Pulmonary artery endothelial cell (primary cell): ENCODE measurements at regions not wholly inside any gene's neighbourhood (a gene's known extent, or its start where the extent isn't known, plus 50 kb on each side); places are given as distances from the start of the nearest gene placed in this dataset.
"Not testable (repeated sequence)": the region's sequence is repeated elsewhere in the genome, so short reads cannot be mapped to it uniquely, and the experiment has no call there.

Experiments used
- DNase-seq: peaks from one replicate; pipeline ENCODE4 v3.0.0-alpha.2; 2011; ENCODE audit warnings: low read depth, low spot score

GRCh38 chr6:119501798-119502483 is 152.4 kb upstream of the MAN1A1 start:
- no peak for DNase-seq

- DNase-seq: no peak
Observed at GRCh38 chr6:119499797-119500196, 150.2 kb upstream of the MAN1A1 start.

- no peak for DNase-seq
Observed at GRCh38 chr6:119497988-119498727, 148.6 kb upstream of the MAN1A1 start.

GRCh38 chr6:119495230-119495683 is 145.7 kb upstream of the MAN1A1 start:
- DNase-seq: no peak

GRCh38 chr6:119493980-119494379 is 144.4 kb upstream of the MAN1A1 start:
- no peak for DNase-seq

GRCh38 chr6:119491112-119491511 is 141.6 kb upstream of the MAN1A1 start:
- DNase-seq: not testable (repeated sequence)

- not testable (repeated sequence) for DNase-seq
Observed at GRCh38 chr6:119490050-119490449, 140.5 kb upstream of the MAN1A1 start.

- DNase-seq: no peak
Observed at GRCh38 chr6:119484598-119484997, 135.0 kb upstream of the MAN1A1 start.

GRCh38 chr6:119483908-119484307 is 134.3 kb upstream of the MAN1A1 start:
- DNase-seq: no peak

- DNase-seq: no peak
Observed at GRCh38 chr6:119482850-119483285, 133.3 kb upstream of the MAN1A1 start.

- no peak for DNase-seq
Observed at GRCh38 chr6:119481976-119482375, 132.4 kb upstream of the MAN1A1 start.

- no peak for DNase-seq
Observed at GRCh38 chr6:119480961-119481497, 131.5 kb upstream of the MAN1A1 start.

GRCh38 chr6:119479860-119480655 is 130.5 kb upstream of the MAN1A1 start:
- no peak for DNase-seq

GRCh38 chr6:119476554-119476953 is 127.0 kb upstream of the MAN1A1 start:
- DNase-seq: no peak

GRCh38 chr6:119476024-119476423 is 126.5 kb upstream of the MAN1A1 start:
- no peak for DNase-seq

GRCh38 chr6:119470893-119471542 is 121.5 kb upstream of the MAN1A1 start:
- no peak for DNase-seq

GRCh38 chr6:119467488-119468081 is 118.0 kb upstream of the MAN1A1 start:
- no peak for DNase-seq

- DNase-seq: no peak
Observed at GRCh38 chr6:119466226-119466625, 116.7 kb upstream of the MAN1A1 start.

- DNase-seq: no peak
Observed at GRCh38 chr6:119463081-119463626, 113.6 kb upstream of the MAN1A1 start.

- no peak for DNase-seq
Observed at GRCh38 chr6:119461187-119461586, 111.6 kb upstream of the MAN1A1 start.
